K562 (cell line): ENCODE measurements at regions not wholly inside any gene's neighbourhood (a gene's known extent, or its start where the extent isn't known, plus 50 kb on each side); places are given as distances from the start of the nearest gene placed in this dataset.
A peak's percentile ranks its signal among the peaks of the same experiment; 100 is the strongest.

ENCODE experiments used
- ATAC-seq: fragments of 200-7000 bp; cut with Tn5 transposase; 3 replicates; pipeline ENCODE4 v1.9.1; 2020; ENCODE audit warnings: moderate library complexity
- BruUV-seq: library from RNA; stranded (reverse); fragments of 400-500 nt; replicated peaks from 2 replicates; lab custom pipeline; 2021; lab: Mats Ljungman, UMichigan
- CTCF ChIA-PET: fragments of 300-600 bp; formaldehyde crosslinking; extraction: SDS; loops from one replicate; lab custom pipeline; 2021; ENCODE audit warnings: low intra/inter-chr PET ratio; lab: Yijun Ruan, JAX
- POLR2A ChIA-PET: fragments of 300-600, 350-650 bp; sonication (Branson Sonifier 250); formaldehyde crosslinking; extraction: SDS; loops from one replicate; lab custom pipeline; 2021; ENCODE audit warnings: antibody characterized with exemption, inconsistent platforms; lab: Yijun Ruan, JAX
- DNase-seq, 4 experiments: peaks; one replicate each; pipeline versions ENCODE4 v3.0.0 to v3.0.0-alpha.2; 2011 to 2018; ENCODE audit warnings: low spot score in 3 of 4, mixed read lengths in 3 of 4; ENCODE audit errors: extremely low read depth in 1 of 4
- FAIRE-seq: peaks from 2 replicates; lab custom pipeline; 2011; peaks lifted over from hg19 to GRCh38; lab: Jason Lieb, UNC
- H2AFZ ChIP-seq: 2 replicates; pipeline ENCODE4 v1.6.0; 2011; ENCODE audit warnings: low read depth, low read length, control low read depth, inconsistent platforms
- H3K27ac ChIP-seq: fragments of 200-600 bp; 3 replicates; pipeline ENCODE4 v1.8.0; 2011; ENCODE audit warnings: low read depth, mild to moderate bottlenecking, control low read depth, inconsistent platforms, low read length, moderate library complexity, mixed read lengths; ENCODE audit errors: extremely low read depth
- H3K27me3 ChIP-seq, 2 experiments: fragments of 300-600 bp in 1 of 2; 2 replicates in 1 of 2; 3 replicates in 1 of 2; pipeline versions ENCODE4 v1.6.0 to v1.8.0; 2011; ENCODE audit warnings: inconsistent platforms in 2 of 2, low read length in 2 of 2, mild to moderate bottlenecking in 1 of 2, mixed read lengths in 1 of 2, moderate library complexity in 1 of 2; ENCODE audit not compliant: control insufficient read depth in 2 of 2, insufficient read depth in 2 of 2
- H3K36me3 ChIP-seq: fragments of 300-600 bp; 3 replicates; pipeline ENCODE4 v1.8.0; 2011; ENCODE audit warnings: mild to moderate bottlenecking, low read length, inconsistent platforms; ENCODE audit not compliant: control insufficient read depth, insufficient read depth
- H3K4me1 ChIP-seq, 2 experiments: fragments of 200-600 bp in 1 of 2; replicated peaks in 1 of 2; 2 replicates in 1 of 2; 3 replicates in 1 of 2; pipeline versions ENCODE4 v1.5.1 to v1.8.0; 2011; ENCODE audit warnings: inconsistent platforms in 2 of 2, low read length in 2 of 2, mild to moderate bottlenecking in 1 of 2, mixed read lengths in 1 of 2, moderate library complexity in 1 of 2; ENCODE audit not compliant: control insufficient read depth in 2 of 2, insufficient read depth in 2 of 2
- H3K4me2 ChIP-seq: 2 replicates; pipeline ENCODE4 v1.6.1; 2011; ENCODE audit warnings: low read length, control low read depth, inconsistent platforms, mixed read lengths; ENCODE audit not compliant: insufficient read depth
- H3K4me3 ChIP-seq: fragments of 200-600 bp; sonication (generic), shearing (Covaris generic); 2 replicates; pipeline ENCODE4 v1.5.1; 2016; ENCODE audit warnings: control low read depth, inconsistent platforms
- H3K79me2 ChIP-seq: fragments of 200-600 bp; 3 replicates; pipeline ENCODE4 v1.8.0; 2011; ENCODE audit warnings: low read length, inconsistent platforms; ENCODE audit not compliant: control insufficient read depth, insufficient read depth
- H3K9ac ChIP-seq, 2 experiments: 2 replicates each; pipeline versions ENCODE4 v1.6.0 to v1.6.1; 2011; ENCODE audit warnings: low read depth in 2 of 2, low read length in 2 of 2, control low read depth in 1 of 2, inconsistent platforms in 1 of 2, mild to moderate bottlenecking in 1 of 2, mixed read lengths in 1 of 2; ENCODE audit not compliant: insufficient read depth in 1 of 2
- H3K9me1 ChIP-seq: one replicate; pipeline ENCODE4 v1.6.0; 2011; ENCODE audit warnings: inconsistent platforms, mild to moderate bottlenecking, low read length, moderate library complexity; ENCODE audit not compliant: control insufficient read depth, insufficient read depth
- H3K9me3 ChIP-seq: replicated peaks from 2 replicates; pipeline ENCODE4 v1.5.1; 2011; ENCODE audit warnings: low read depth, low read length, inconsistent platforms; ENCODE audit not compliant: control insufficient read depth, insufficient read depth
- H4K20me1 ChIP-seq: replicated peaks from 2 replicates; pipeline ENCODE4 v1.6.1; 2011; ENCODE audit warnings: low read length, inconsistent platforms, mixed read lengths; ENCODE audit not compliant: control insufficient read depth, insufficient read depth
- DIDO1 ChIP-seq: fragments of 450-650 bp; IDR thresholded peaks from 2 replicates; pipeline ENCODE4 v1.6.1; 2016; ENCODE audit warnings: low read depth, missing biosample characterization, missing genetic modification characterization
- MEF2D ChIP-seq: conservative IDR thresholded peaks from 2 replicates; pipeline ENCODE4 v1.6.1; 2016; ENCODE audit warnings: low read depth, missing genetic modification characterization, missing compliant biosample characterization
- RAD51 ChIP-seq: fragments of 450-650 bp; IDR thresholded peaks from 2 replicates; pipeline ENCODE4 v1.7.1; 2016; ENCODE audit warnings: low read depth, mild to moderate bottlenecking, borderline replicate concordance
- TEAD2 ChIP-seq: fragments of 450-650 bp; IDR thresholded peaks from 2 replicates; pipeline ENCODE4 v1.6.1; 2016; ENCODE audit warnings: missing genetic modification characterization, control low read depth, missing compliant biosample characterization
- ZNF232 ChIP-seq: sonication (generic); formaldehyde crosslinking; IDR thresholded peaks from 2 replicates; pipeline ENCODE4 v1.8.0; 2022; ENCODE audit warnings: mild to moderate bottlenecking, missing genetic modification reagents
- WGBS: fragments of 100-300 bp; shearing (Covaris generic); methylation state at CpG from one replicate; pipeline ENCODE4 v1.1.6; 2016; ENCODE audit warnings: low coverage, mixed read lengths; ENCODE audit not compliant: insufficient coverage; ENCODE audit errors: missing lambda C conversion rate; 5-methylcytosine and 5-hydroxymethylcytosine counted together
- in situ Hi-C: fragments of 300-500 bp; cut with MboI; formaldehyde crosslinking; loops from 4 replicates; pipeline ENCODE4 v1.15.0; 2018; ENCODE audit warnings: inconsistent platforms, mixed read lengths
- intact Hi-C: fragments of 100-400 bp; cut with micrococcal nuclease; formaldehyde crosslinking; loops from 2 replicates; pipeline ENCODE4 v1.14.2; 2022
- TF ChIP-seq, protein P1 (sequence below): fragments of 450-650 bp; IDR thresholded peaks from 2 replicates; pipeline ENCODE4 v1.6.1; 2016; ENCODE audit warnings: low read depth, mild to moderate bottlenecking, moderate library complexity
- TF ChIP-seq, protein P2 (sequence below): fragments of 450-650 bp; formaldehyde crosslinking; IDR thresholded peaks from 2 replicates; pipeline ENCODE4 v1.4.0; 2020; ENCODE audit warnings: mild to moderate bottlenecking, mixed read lengths

DNA sequence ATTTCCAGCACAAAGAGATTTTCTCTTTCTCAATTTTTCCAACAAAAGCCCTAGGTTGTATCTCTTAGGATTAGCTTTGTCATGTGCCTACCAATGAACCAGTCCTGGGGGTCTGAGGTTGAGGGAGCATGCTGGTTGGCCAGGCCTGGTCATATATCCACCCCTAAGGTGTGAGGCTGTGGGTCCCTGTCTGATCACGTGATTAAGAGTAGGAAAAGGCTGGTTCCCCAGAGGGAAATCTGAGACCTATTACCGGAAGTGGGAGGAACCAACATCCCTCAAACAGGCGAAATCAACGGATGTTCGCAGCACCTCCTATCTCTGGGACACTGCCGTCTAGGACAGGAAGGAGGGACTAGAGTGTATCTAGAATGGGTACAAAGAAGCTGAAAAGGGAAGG is 185.7 kb upstream of the IRX5 start:
- no peaks in the 10 kb centered on the region; a peak in 1 of 5 replicates for H3K27me3 ChIP-seq
- FAIRE-seq, result no peak
- in situ Hi-C loops, result no loop called here

More for the DNA sequence above, 185.7 kb upstream of the IRX5 start:
- ChIA-PET CTCF (no interaction called here), POLR2A (no interaction called here)
- Histone ChIP-seq H3K9me3 (no peaks in the 10 kb centered on the region), H3K4me2 (no peak overlapping the region), H3K27ac (no peak overlapping the region), H3K79me2 (no peaks in the 10 kb centered on the region), H3K4me1 (no peaks in the 10 kb centered on the region), H3K9ac (no peak overlapping the region), H3K9me1 (peaks cover 2% of the 10 kb centered on the region), H2AFZ (no peak overlapping the region), H3K4me3 (no peak overlapping the region), H3K36me3 (no peaks in the 10 kb centered on the region), H4K20me1 (no peaks in the 10 kb centered on the region)
- DNase-seq, result no peak
- no peak for ATAC-seq
- 0% methylated on average over 5 of the region's 6 CpGs for WGBS
- BruUV-seq, result no TSS peak
- TF ChIP-seq ZNF232 (CRISPR knock-in tag), result no peak
- peak; percentile 58; the same call in 1 of the 2 replicates for TF ChIP-seq RAD51
- no peak for TF ChIP-seq TEAD2 (tag)
- TF ChIP-seq MEF2D (tag), result no peak
- TF ChIP-seq, protein P1, sequence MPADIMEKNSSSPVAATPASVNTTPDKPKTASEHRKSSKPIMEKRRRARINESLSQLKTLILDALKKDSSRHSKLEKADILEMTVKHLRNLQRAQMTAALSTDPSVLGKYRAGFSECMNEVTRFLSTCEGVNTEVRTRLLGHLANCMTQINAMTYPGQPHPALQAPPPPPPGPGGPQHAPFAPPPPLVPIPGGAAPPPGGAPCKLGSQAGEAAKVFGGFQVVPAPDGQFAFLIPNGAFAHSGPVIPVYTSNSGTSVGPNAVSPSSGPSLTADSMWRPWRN, result no peak
- no peak for TF ChIP-seq DIDO1 (tag)
- TF ChIP-seq, protein P2, sequence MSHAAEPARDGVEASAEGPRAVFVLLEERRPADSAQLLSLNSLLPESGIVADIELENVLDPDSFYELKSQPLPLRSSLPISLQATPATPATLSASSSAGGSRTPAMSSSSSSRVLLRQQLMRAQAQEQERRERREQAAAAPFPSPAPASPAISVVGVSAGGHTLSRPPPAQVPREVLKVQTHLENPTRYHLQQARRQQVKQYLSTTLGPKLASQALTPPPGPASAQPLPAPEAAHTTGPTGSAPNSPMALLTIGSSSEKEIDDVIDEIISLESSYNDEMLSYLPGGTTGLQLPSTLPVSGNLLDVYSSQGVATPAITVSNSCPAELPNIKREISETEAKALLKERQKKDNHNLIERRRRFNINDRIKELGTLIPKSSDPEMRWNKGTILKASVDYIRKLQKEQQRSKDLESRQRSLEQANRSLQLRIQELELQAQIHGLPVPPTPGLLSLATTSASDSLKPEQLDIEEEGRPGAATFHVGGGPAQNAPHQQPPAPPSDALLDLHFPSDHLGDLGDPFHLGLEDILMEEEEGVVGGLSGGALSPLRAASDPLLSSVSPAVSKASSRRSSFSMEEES (CRISPR knock-in tag), result peak; percentile 88
- TF ChIP-seq, all 486 proteins: peak for 2
- intact Hi-C loops, result no loop called here
